ENCODE measurements at regions not wholly inside any gene's neighbourhood (a gene's known extent, or its start where the extent isn't known, plus 50 kb on each side); places are given as distances from the start of the nearest gene placed in this dataset.

- DNase-seq: no peak
Observed at GRCh38 chr16:73711406-73712080, 585.1 kb upstream of the PSMD7 start.

- no peak for DNase-seq
Observed at GRCh38 chr16:73710526-73710925, 586.1 kb upstream of the PSMD7 start.

- DNase-seq: no peak
Observed at GRCh38 chr16:73707863-73708262, 588.8 kb upstream of the PSMD7 start.

GRCh38 chr16:73703891-73704290 lies 592.7 kb upstream of the PSMD7 start:
- DNase-seq: no peak

GRCh38 chr16:73697336-73697735 lies 599.3 kb upstream of the PSMD7 start:
- DNase-seq: no peak

- DNase-seq: no peak
Observed at GRCh38 chr16:73692861-73693260, 603.8 kb upstream of the PSMD7 start.

DNA sequence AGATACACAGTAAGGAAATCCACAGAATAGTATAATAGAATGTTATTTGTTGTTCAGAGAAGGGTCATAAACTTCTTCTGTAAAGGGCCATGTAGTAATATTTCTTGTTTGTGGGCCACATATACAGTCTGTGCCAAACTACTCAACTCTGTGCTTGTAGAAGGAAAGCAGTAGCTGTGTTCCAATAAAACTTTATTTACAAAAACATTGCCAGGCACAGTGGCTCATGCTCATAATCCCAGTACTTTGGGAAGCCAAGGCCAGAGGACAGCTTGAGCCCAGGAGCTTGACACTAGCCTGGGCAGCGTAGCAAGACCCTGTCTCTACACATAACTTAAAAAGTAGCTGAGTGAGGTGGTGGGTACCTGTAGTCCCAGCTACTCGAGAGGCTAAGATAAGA lies 612.8 kb upstream of the PSMD7 start:
- DNase-seq: no peak

- DNase-seq: no peak
Observed at GRCh38 chr16:73672135-73672534, 624.2 kb upstream of the ZFHX3 start.

DNA sequence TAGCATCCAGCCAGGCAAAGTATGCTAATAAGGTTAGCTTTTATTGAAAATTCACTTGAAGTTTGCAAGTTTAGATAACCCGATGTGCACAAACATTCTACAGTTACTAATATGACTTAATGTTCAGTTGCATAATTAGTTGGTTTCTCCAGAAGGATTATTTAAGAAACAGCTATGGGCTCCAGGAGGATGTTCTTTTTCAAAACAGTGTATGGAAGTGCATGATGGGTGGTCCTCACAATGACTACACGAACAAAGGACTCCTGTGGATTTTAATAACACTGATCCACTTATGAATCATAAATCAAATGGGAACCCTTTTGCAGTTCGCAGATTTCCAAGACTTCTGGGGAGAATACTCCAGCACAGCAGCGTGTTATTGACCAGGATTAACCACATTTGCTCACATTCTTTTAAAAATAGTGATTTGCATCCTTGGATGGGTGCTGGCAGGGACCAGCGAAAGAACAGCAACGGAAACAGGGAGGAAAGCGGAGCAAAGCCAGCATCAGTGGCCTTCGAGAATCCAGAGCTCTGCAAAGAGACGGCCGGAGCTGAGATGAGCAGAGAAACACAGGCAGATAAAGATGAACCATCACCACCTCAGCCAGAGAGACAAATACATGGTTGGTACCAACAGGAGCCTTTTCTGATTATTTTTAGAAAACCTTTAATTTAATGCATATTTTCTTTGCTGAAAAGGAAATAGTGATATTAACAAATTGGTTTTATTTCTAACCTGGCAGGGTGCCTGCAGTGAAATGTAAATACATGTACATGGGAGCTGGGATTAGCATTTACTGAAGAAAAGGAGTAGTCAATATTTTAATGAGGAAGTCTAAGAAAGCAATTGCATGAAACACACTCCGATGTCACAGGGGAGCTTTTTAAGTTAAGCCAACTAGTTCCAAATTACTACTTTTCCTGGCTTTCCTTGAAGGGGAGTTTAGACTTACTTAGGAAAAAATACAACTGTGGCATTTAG lies 623.2 kb upstream of the ZFHX3 start:
- no peak for DNase-seq

- DNase-seq: no peak
Observed at GRCh38 chr16:73669535-73670274, 621.8 kb upstream of the ZFHX3 start.

- no peak for DNase-seq
Observed at GRCh38 chr16:73663720-73664119, 615.8 kb upstream of the ZFHX3 start.

DNA sequence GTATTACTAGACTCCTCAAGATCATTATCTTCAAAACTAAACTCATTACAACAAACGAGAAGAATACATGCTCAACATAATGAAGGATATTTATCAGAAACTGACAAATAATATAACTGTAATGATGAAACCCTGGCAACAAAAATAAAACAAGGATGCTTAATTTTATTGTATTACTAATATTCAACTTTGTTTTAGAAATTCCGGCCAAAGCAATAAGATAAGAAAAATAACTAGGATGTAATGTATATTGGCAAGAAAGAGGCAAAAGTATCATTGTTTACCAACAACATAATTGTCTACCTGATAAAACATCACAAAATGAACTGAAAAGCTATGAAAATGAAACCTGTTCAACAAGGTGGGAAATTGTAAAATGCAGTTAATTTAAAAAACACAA lies 588.3 kb upstream of the ZFHX3 start:
- DNase-seq: no peak

- no peak for DNase-seq
Observed at GRCh38 chr16:73629011-73629410, 581.1 kb upstream of the ZFHX3 start.

- no peak for DNase-seq
Observed at GRCh38 chr16:73617738-73618137, 569.8 kb upstream of the ZFHX3 start.

DNA sequence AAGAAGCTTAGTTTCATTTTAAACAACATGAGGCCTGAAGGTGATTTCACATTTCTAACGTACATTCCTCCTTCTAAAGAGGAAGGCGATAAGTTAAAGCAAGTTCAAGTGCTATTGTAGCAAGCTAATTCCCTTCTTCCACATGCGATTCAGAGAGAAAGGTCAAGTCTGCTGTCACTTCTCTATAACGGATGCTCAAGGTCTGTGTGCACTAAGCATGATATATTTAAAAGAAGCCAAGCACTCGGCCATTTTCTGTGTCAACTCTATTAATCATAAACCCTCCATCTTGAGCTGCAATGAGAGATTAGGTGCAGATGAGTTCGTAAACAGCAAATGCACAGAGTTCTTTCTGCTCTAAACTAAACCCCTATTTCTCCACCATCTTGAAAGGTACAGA lies 568.8 kb upstream of the ZFHX3 start:
- no peak for DNase-seq

DNA sequence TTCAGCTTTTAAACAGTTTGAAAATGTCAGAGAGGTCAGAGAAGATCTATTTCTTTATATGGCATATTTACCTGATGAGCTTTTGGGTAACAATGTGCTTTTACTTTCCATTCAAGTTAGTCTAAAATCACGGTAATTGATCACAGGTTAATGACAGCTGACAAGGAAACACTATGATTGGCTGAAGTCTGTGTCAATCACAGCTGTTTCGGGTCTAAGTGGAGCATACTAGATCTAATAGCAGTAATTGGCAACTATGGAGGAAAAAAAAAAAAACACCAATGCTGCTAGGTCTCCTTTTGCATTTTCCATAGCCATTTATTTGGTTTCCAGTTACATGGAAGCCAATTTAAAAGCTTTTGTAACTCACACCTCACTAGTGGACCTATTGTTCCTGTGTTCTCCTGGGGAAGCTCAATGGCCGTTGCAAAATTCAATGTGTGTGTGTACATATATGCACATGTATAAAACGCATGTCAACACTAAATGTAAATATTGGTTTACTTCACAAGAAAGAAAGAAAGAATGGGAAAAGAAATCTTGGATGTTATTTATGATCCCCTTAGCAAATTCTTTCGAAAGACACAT lies 568.3 kb upstream of the ZFHX3 start:
- DNase-seq: peak; percentile 30

DNA sequence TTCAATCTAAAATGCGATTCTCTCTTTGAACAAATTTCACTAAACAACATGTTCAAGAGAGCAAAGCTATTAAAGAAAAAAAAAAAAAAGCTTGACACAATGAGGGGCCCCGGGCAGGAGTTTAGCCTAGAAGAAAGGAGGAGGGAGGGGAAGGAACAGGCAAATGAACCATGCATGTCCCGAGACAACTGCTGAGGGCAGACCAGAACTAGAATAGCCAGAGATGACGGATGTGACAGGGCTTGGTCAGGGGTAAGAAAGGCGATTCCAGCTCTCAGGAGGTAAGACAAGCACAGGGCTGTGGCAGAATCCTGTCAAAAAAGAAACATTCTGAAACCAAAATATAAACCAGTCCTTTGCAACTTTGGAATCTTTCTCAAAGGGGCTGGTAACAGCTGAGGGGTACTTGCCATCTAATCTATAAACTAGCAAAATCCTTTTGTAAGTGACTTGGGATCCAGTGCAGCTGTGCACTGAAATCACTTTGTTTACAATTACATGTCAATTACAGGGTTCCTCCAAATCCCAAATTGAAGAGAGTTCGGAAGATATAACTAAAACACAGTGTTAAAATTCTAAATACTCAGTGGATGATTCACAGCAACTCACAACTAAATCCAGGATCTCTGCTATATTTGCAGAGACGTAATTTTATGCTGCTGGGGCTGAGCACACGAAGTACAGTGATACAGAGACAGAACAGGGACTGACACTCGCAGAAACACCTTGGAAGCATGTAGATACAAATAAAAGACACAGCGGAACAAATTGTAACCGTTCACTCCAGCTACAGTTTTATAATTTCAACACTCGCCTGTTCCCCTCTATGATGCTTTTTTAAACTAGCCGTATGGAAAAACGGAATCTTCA lies 567.4 kb upstream of the ZFHX3 start:
- DNase-seq: no peak

- DNase-seq: peak; percentile 37
Observed at GRCh38 chr16:73614131-73614530, 566.2 kb upstream of the ZFHX3 start.

DNA sequence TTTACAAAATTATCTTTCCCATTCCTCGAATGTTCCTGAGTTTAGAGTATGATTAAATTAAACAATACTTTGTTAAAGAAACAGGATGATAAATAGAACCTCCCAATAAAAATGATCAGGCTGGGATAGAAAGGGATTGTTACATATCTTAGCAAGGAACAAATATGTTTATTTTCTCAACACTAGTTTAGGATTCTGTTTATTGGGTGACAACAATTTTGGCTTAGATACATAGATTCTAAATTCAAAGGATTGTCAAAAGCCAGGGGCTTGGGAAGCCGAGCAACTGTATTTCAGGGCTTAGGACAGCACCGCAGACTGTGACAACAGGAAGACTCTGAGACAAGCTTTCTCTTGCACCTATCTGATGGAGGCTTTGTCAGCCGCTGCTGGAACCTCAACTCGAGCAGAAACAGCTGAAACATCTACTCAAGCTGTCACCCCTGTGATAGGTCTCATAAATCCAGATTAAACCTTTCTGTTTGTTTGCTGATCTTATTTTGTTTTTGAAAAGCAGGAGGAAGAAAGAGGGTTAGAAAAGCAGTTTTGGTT lies 562.8 kb upstream of the ZFHX3 start:
- no peak for DNase-seq

DNA sequence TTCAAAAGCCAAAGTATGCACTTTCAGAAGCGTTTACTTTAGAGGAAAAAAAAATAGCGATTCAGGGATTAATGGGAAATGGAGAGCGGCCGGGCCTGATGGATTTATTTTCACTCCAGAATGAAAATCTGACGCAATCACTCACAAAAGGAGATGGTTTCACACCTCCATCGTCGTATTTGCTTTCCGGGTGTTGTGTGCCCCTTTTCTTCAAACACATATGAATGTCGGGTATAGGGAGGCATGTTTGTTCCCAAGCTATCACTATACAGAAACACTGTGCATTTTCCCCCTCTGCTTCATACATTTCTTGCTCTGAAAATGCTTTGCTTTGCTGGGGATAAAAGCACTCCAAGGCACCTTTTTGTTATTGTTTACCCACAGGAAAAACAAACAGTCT lies 562.2 kb upstream of the ZFHX3 start:
- DNase-seq: no peak

- DNase-seq: no peak
Observed at GRCh38 chr16:73608911-73609310, 561.0 kb upstream of the ZFHX3 start.
